K562 (cell line): ENCODE measurements at regions not wholly inside any gene's neighbourhood (a gene's known extent, or its start where the extent isn't known, plus 50 kb on each side); places are given as distances from the start of the nearest gene placed in this dataset.

Source experiments
- ATAC-seq: fragments of 200-7000 bp; cut with Tn5 transposase; 3 replicates; pipeline ENCODE4 v1.9.1; 2020; ENCODE audit warnings: moderate library complexity
- BruUV-seq: library from RNA; stranded (reverse); fragments of 400-500 nt; replicated peaks from 2 replicates; lab custom pipeline; 2021; lab: Mats Ljungman, UMichigan
- CTCF ChIA-PET: fragments of 300-600 bp; formaldehyde crosslinking; extraction: SDS; loops from one replicate; lab custom pipeline; 2021; ENCODE audit warnings: low intra/inter-chr PET ratio; lab: Yijun Ruan, JAX
- POLR2A ChIA-PET: fragments of 300-600, 350-650 bp; sonication (Branson Sonifier 250); formaldehyde crosslinking; extraction: SDS; loops from one replicate; lab custom pipeline; 2021; ENCODE audit warnings: antibody characterized with exemption, inconsistent platforms; lab: Yijun Ruan, JAX
- DNase-seq, 4 experiments: peaks; one replicate each; pipeline versions ENCODE4 v3.0.0 to v3.0.0-alpha.2; 2011 to 2018; ENCODE audit warnings: low spot score in 3 of 4, mixed read lengths in 3 of 4; ENCODE audit errors: extremely low read depth in 1 of 4
- FAIRE-seq: peaks from 2 replicates; lab custom pipeline; 2011; peaks lifted over from hg19 to GRCh38; lab: Jason Lieb, UNC
- H2AFZ ChIP-seq: 2 replicates; pipeline ENCODE4 v1.6.0; 2011; ENCODE audit warnings: low read depth, low read length, control low read depth, inconsistent platforms
- H3K27ac ChIP-seq: fragments of 200-600 bp; 3 replicates; pipeline ENCODE4 v1.8.0; 2011; ENCODE audit warnings: low read depth, mild to moderate bottlenecking, control low read depth, inconsistent platforms, low read length, moderate library complexity, mixed read lengths; ENCODE audit errors: extremely low read depth
- H3K27me3 ChIP-seq, 2 experiments: fragments of 300-600 bp in 1 of 2; 2 replicates in 1 of 2; 3 replicates in 1 of 2; pipeline versions ENCODE4 v1.6.0 to v1.8.0; 2011; ENCODE audit warnings: inconsistent platforms in 2 of 2, low read length in 2 of 2, mild to moderate bottlenecking in 1 of 2, mixed read lengths in 1 of 2, moderate library complexity in 1 of 2; ENCODE audit not compliant: control insufficient read depth in 2 of 2, insufficient read depth in 2 of 2
- H3K36me3 ChIP-seq: fragments of 300-600 bp; 3 replicates; pipeline ENCODE4 v1.8.0; 2011; ENCODE audit warnings: mild to moderate bottlenecking, low read length, inconsistent platforms; ENCODE audit not compliant: control insufficient read depth, insufficient read depth
- H3K4me1 ChIP-seq, 2 experiments: fragments of 200-600 bp in 1 of 2; replicated peaks in 1 of 2; 2 replicates in 1 of 2; 3 replicates in 1 of 2; pipeline versions ENCODE4 v1.5.1 to v1.8.0; 2011; ENCODE audit warnings: inconsistent platforms in 2 of 2, low read length in 2 of 2, mild to moderate bottlenecking in 1 of 2, mixed read lengths in 1 of 2, moderate library complexity in 1 of 2; ENCODE audit not compliant: control insufficient read depth in 2 of 2, insufficient read depth in 2 of 2
- H3K4me2 ChIP-seq: 2 replicates; pipeline ENCODE4 v1.6.1; 2011; ENCODE audit warnings: low read length, control low read depth, inconsistent platforms, mixed read lengths; ENCODE audit not compliant: insufficient read depth
- H3K4me3 ChIP-seq: fragments of 200-600 bp; sonication (generic), shearing (Covaris generic); 2 replicates; pipeline ENCODE4 v1.5.1; 2016; ENCODE audit warnings: control low read depth, inconsistent platforms
- H3K79me2 ChIP-seq: fragments of 200-600 bp; 3 replicates; pipeline ENCODE4 v1.8.0; 2011; ENCODE audit warnings: low read length, inconsistent platforms; ENCODE audit not compliant: control insufficient read depth, insufficient read depth
- H3K9ac ChIP-seq, 2 experiments: 2 replicates each; pipeline versions ENCODE4 v1.6.0 to v1.6.1; 2011; ENCODE audit warnings: low read depth in 2 of 2, low read length in 2 of 2, control low read depth in 1 of 2, inconsistent platforms in 1 of 2, mild to moderate bottlenecking in 1 of 2, mixed read lengths in 1 of 2; ENCODE audit not compliant: insufficient read depth in 1 of 2
- H3K9me1 ChIP-seq: one replicate; pipeline ENCODE4 v1.6.0; 2011; ENCODE audit warnings: inconsistent platforms, mild to moderate bottlenecking, low read length, moderate library complexity; ENCODE audit not compliant: control insufficient read depth, insufficient read depth
- H3K9me3 ChIP-seq: replicated peaks from 2 replicates; pipeline ENCODE4 v1.5.1; 2011; ENCODE audit warnings: low read depth, low read length, inconsistent platforms; ENCODE audit not compliant: control insufficient read depth, insufficient read depth
- H4K20me1 ChIP-seq: replicated peaks from 2 replicates; pipeline ENCODE4 v1.6.1; 2011; ENCODE audit warnings: low read length, inconsistent platforms, mixed read lengths; ENCODE audit not compliant: control insufficient read depth, insufficient read depth
- CBFA2T2 ChIP-seq: fragments of 450-650 bp; conservative IDR thresholded peaks from 2 replicates; pipeline ENCODE4 v1.6.1; 2017; ENCODE audit warnings: mild to moderate bottlenecking
- CBX8 ChIP-seq: fragments of 200-600 bp; sonication (generic); IDR thresholded peaks from 2 replicates; pipeline ENCODE4 v1.6.1; 2012; ENCODE audit warnings: borderline replicate concordance, mixed run types, low read depth, mild to moderate bottlenecking, moderate library complexity, mixed read lengths, low read length, control low read depth, inconsistent platforms; ENCODE audit not compliant: poor library complexity, severe bottlenecking; ENCODE audit errors: extremely low read depth
- CXXC5 ChIP-seq: fragments of 250-450 bp; sonication (Bioruptor Pico); IDR thresholded peaks from 2 replicates; pipeline ENCODE4 v1.8.0; 2022; ENCODE audit warnings: inconsistent platforms, mild to moderate bottlenecking, moderate library complexity
- DIDO1 ChIP-seq: fragments of 450-650 bp; IDR thresholded peaks from 2 replicates; pipeline ENCODE4 v1.6.1; 2016; ENCODE audit warnings: low read depth, missing biosample characterization, missing genetic modification characterization
- HNRNPLL ChIP-seq: fragments of 200-400 bp; formaldehyde crosslinking; IDR thresholded peaks from 2 replicates; pipeline ENCODE4 v1.6.1; 2017; ENCODE audit warnings: low read length, low read depth, mild to moderate bottlenecking; ENCODE audit not compliant: poor library complexity, severe bottlenecking
- KDM5B ChIP-seq: fragments of 200-600 bp; sonication (generic); IDR thresholded peaks from 2 replicates; pipeline ENCODE4 v1.6.1; 2012; ENCODE audit warnings: low read depth, mild to moderate bottlenecking, moderate library complexity, low read length, control low read depth, inconsistent platforms; ENCODE audit not compliant: insufficient replicate concordance
- KLF16 ChIP-seq: IDR thresholded peaks from 2 replicates; pipeline ENCODE4 v1.6.1; 2016; ENCODE audit warnings: antibody characterized with exemption
- MEIS2 ChIP-seq: fragments of 450-650 bp; IDR thresholded peaks from 2 replicates; pipeline ENCODE4 v1.6.1; 2014; ENCODE audit warnings: mild to moderate bottlenecking; ENCODE audit not compliant: partially characterized antibody
- MTA2 ChIP-seq: fragments of 450-650 bp; IDR thresholded peaks from 2 replicates; pipeline ENCODE4 v1.6.1; 2016; ENCODE audit warnings: low read depth
- NCOR1 ChIP-seq: fragments of 450-650 bp; IDR thresholded peaks from 2 replicates; pipeline ENCODE4 v1.6.1; 2016; ENCODE audit warnings: mild to moderate bottlenecking, moderate library complexity
- NFIC ChIP-seq: fragments of 450-650 bp; IDR thresholded peaks from 2 replicates; pipeline ENCODE4 v1.6.1; 2017; ENCODE audit warnings: mild to moderate bottlenecking, inconsistent platforms
- PML ChIP-seq: IDR thresholded peaks from 2 replicates; pipeline ENCODE4 v1.6.1; 2012; ENCODE audit warnings: low read length, inconsistent platforms
- POLR2AphosphoS5 ChIP-seq: IDR thresholded peaks from 2 replicates; pipeline ENCODE4 v1.6.1; 2011; ENCODE audit warnings: mild to moderate bottlenecking, low read depth, low read length, moderate library complexity; ENCODE audit not compliant: control insufficient read depth, insufficient read depth
- POU5F1 ChIP-seq: fragments of 150-350 bp; IDR thresholded peaks from 2 replicates; pipeline ENCODE4 v1.6.1; 2014; ENCODE audit warnings: borderline replicate concordance, low read length, low read depth, mild to moderate bottlenecking; ENCODE audit not compliant: partially characterized antibody
- RNF2 ChIP-seq: sonication (generic); IDR thresholded peaks from 2 replicates; pipeline ENCODE4 v1.6.1; 2016
- SAFB ChIP-seq: fragments of 200-400 bp; formaldehyde crosslinking; IDR thresholded peaks from 2 replicates; pipeline ENCODE4 v1.6.1; 2017; ENCODE audit warnings: low read depth, low read length, borderline replicate concordance
- SMAD4 ChIP-seq: fragments of 250-450 bp; sonication (Bioruptor Pico); conservative IDR thresholded peaks from 2 replicates; pipeline ENCODE4 v1.8.0; 2021; ENCODE audit warnings: inconsistent platforms, mild to moderate bottlenecking, moderate library complexity
- SMARCA4 ChIP-seq: fragments of 450-650 bp; IDR thresholded peaks from 2 replicates; pipeline ENCODE4 v1.6.1; 2016
- TAL1 ChIP-seq: fragments of 450-650 bp; IDR thresholded peaks from 2 replicates; pipeline ENCODE4 v1.6.1; 2016; ENCODE audit warnings: mild to moderate bottlenecking
- TCF3 ChIP-seq: sonication (generic); formaldehyde crosslinking; IDR thresholded peaks from 2 replicates; pipeline ENCODE4 v1.4.0; 2020; ENCODE audit warnings: mild to moderate bottlenecking, missing genetic modification reagents
- TEAD4 ChIP-seq, 2 experiments: sonication (generic) in 1 of 2; formaldehyde crosslinking in 1 of 2; IDR thresholded peaks; 2 replicates each; pipeline versions ENCODE4 v1.6.1 to v1.8.0; 2012 to 2022; ENCODE audit warnings: borderline replicate concordance in 1 of 2, inconsistent platforms in 1 of 2, low read length in 1 of 2, mild to moderate bottlenecking in 1 of 2, missing genetic modification reagents in 1 of 2
- TRIM24 ChIP-seq, 2 experiments: fragments of 450-650 bp; IDR thresholded peaks; 2 replicates each; pipeline ENCODE4 v1.6.1; 2016
- ZC3H8 ChIP-seq: fragments of 450-650 bp; IDR thresholded peaks from 2 replicates; pipeline ENCODE4 v1.6.1; 2017
- ZEB2 ChIP-seq: fragments of 450-650 bp; IDR thresholded peaks from 2 replicates; pipeline ENCODE4 v1.6.1; 2016
- ZNF263 ChIP-seq: sonication (generic); formaldehyde crosslinking; IDR thresholded peaks from 2 replicates; pipeline ENCODE4 v1.8.0; 2022; ENCODE audit warnings: mild to moderate bottlenecking, missing genetic modification reagents, borderline replicate concordance
- WGBS: fragments of 100-300 bp; shearing (Covaris generic); methylation state at CpG from one replicate; pipeline ENCODE4 v1.1.6; 2016; ENCODE audit warnings: low coverage, mixed read lengths; ENCODE audit not compliant: insufficient coverage; ENCODE audit errors: missing lambda C conversion rate; 5-methylcytosine and 5-hydroxymethylcytosine counted together
- in situ Hi-C: fragments of 300-500 bp; cut with MboI; formaldehyde crosslinking; loops from 4 replicates; pipeline ENCODE4 v1.15.0; 2018; ENCODE audit warnings: inconsistent platforms, mixed read lengths
- intact Hi-C: fragments of 100-400 bp; cut with micrococcal nuclease; formaldehyde crosslinking; loops from 2 replicates; pipeline ENCODE4 v1.14.2; 2022
- TF ChIP-seq, protein P1 (sequence below): fragments of 250-450 bp; sonication (Bioruptor Pico); IDR thresholded peaks from 2 replicates; pipeline ENCODE4 v1.8.0; 2022; ENCODE audit warnings: inconsistent platforms

GRCh38 chr13:78816592-78816991 lies 157.6 kb upstream of the OBI1 start:
- Histone ChIP-seq H3K36me3 (no peaks in the 10 kb centered on the region), H3K27ac (no peak overlapping the region), H3K4me3 (no peak overlapping the region), H3K9me1 (no peaks in the 10 kb centered on the region), H3K27me3 (no peaks in the 10 kb centered on the region), H3K4me2 (no peak overlapping the region), H3K79me2 (no peaks in the 10 kb centered on the region), H3K9me3 (no peaks in the 10 kb centered on the region), H4K20me1 (no peaks in the 10 kb centered on the region), H2AFZ (no peak overlapping the region), H3K9ac (no peak overlapping the region), H3K4me1 (peaks cover 0 to 4% of the 10 kb centered on the region in 2 experiments; a peak in 3 of 5 replicates)
- CTCF ChIA-PET: no interaction called here
- in situ Hi-C loops (no loop called here), intact Hi-C loops (no loop called here)
- 1% methylated on average over 12 of the region's 15 CpGs for WGBS
- FAIRE-seq (no peak), DNase-seq (peak in 2 of 4 experiments; percentile 28 to 67), ATAC-seq (peak; percentile 90)
- BruUV-seq: no TSS peak
- POLR2A ChIA-PET: interaction anchor here (0.6 to 0.7 kb wide), 2 partner anchors 49 to 350 kb away, joined by 3 read pairs; no protein-coding TSS in a partner anchor
- TF ChIP-seq MEIS2 (peak; percentile 54), HNRNPLL (no peak), ZNF263 (CRISPR knock-in tag) (no peak), SMARCA4 (0 out of 2 replicates have a peak, but pooled peaks have one; percentile 15), TAL1 (peak; percentile 78; the same call in 1 of the 2 replicates), POLR2AphosphoS5 (peak; percentile 48; the same call in 1 of the 2 replicates), SMAD4 (CRISPR knock-in tag) (0 out of 2 replicates have a peak, but pooled peaks have one; percentile 32), ZEB2 (no peak), ZC3H8 (no peak), RNF2 (no peak), CBFA2T2 (peak; percentile 81), TEAD4 (IDR thresholded peaks at IDR 0.05; ENCODE audit: low read length) (peak; percentile 87), TEAD4 (CRISPR knock-in tag; IDR thresholded peaks at IDR 0.05; ENCODE audit: borderline replicate concordance) (no peak), CXXC5 (CRISPR knock-in tag) (peak; percentile 33; the same call in 1 of the 2 replicates), KLF16 (peak; percentile 65), NCOR1 (peak; percentile 59), SAFB (no peak), TCF3 (CRISPR knock-in tag) (peak; percentile 67), MTA2 (0 out of 2 replicates have a peak, but pooled peaks have one; percentile 14), NFIC (peak; percentile 45), POU5F1 (no peak), PML (peak; percentile 64; the same call in 1 of the 2 replicates), DIDO1 (tag) (no peak), TRIM24 (IDR thresholded peaks at IDR 0.05) (peak; percentile 31 to 36; a peak in 2 of 4 replicates), KDM5B (no peak), CBX8 (no peak)
- TF ChIP-seq, protein P1, sequence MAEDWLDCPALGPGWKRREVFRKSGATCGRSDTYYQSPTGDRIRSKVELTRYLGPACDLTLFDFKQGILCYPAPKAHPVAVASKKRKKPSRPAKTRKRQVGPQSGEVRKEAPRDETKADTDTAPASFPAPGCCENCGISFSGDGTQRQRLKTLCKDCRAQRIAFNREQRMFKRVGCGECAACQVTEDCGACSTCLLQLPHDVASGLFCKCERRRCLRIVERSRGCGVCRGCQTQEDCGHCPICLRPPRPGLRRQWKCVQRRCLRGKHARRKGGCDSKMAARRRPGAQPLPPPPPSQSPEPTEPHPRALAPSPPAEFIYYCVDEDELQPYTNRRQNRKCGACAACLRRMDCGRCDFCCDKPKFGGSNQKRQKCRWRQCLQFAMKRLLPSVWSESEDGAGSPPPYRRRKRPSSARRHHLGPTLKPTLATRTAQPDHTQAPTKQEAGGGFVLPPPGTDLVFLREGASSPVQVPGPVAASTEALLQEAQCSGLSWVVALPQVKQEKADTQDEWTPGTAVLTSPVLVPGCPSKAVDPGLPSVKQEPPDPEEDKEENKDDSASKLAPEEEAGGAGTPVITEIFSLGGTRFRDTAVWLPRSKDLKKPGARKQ: no peak
